ENCODE measurements at regions not wholly inside any gene's neighbourhood (a gene's known extent, or its start where the extent isn't known, plus 50 kb on each side); places are given as distances from the start of the nearest gene placed in this dataset.

- DNase-seq (ENCODE audit: low spot score), result no peak
- H3K27ac ChIP-seq, result no peak overlapping the region
These were observed 422.1 kb downstream of the GJA1 start for GRCh38 chr6:121857551-121857950.

DNA sequence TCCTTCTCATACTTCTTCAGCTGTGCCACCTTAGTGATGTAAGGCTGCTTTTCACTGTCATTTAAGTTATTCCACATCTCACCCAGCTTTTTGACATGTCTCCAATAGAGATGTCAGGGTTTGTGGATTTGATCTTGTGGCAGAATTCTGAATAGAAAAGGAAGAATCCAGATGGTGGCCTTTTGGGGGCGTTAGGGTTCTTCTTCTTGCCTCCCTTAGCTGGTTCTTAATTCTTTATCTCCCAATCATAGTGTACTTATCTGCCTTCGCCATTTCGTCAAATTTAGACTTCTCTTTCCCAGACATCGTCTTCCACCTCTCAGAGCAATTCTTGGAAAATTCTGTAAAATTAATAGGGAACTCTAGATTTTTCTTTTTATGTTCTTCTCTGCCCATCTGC lies 422.9 kb downstream of the GJA1 start:
- Histone ChIP-seq H3K9me3 (peaks cover 0 to 4% of the 10 kb centered on the region in 2 donors), H3K36me3 (no peaks in the 10 kb centered on the region), H3K27me3 (no peaks in the 10 kb centered on the region), H3K27ac (no peak overlapping the region), H3K4me3 (no peak overlapping the region), H3K4me1 (no peaks in the 10 kb centered on the region)
- TF ChIP-seq, protein P1, sequence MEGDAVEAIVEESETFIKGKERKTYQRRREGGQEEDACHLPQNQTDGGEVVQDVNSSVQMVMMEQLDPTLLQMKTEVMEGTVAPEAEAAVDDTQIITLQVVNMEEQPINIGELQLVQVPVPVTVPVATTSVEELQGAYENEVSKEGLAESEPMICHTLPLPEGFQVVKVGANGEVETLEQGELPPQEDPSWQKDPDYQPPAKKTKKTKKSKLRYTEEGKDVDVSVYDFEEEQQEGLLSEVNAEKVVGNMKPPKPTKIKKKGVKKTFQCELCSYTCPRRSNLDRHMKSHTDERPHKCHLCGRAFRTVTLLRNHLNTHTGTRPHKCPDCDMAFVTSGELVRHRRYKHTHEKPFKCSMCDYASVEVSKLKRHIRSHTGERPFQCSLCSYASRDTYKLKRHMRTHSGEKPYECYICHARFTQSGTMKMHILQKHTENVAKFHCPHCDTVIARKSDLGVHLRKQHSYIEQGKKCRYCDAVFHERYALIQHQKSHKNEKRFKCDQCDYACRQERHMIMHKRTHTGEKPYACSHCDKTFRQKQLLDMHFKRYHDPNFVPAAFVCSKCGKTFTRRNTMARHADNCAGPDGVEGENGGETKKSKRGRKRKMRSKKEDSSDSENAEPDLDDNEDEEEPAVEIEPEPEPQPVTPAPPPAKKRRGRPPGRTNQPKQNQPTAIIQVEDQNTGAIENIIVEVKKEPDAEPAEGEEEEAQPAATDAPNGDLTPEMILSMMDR (IDR thresholded peaks at IDR 0.05), result no peak
- DNase-seq (ENCODE audit: low spot score), result no peak

More at GRCh38 chr6:121857551-121857950, 422.1 kb downstream of the GJA1 start:
- H3K27me3 ChIP-seq, result no peaks in the 10 kb centered on the region
- H3K36me3 ChIP-seq, result no peaks in the 10 kb centered on the region
- no peak overlapping the region for H3K4me3 ChIP-seq
- TF ChIP-seq, protein P1 (IDR thresholded peaks at IDR 0.05), result no peak
- H3K4me1 ChIP-seq, result no peaks in the 10 kb centered on the region
- peaks cover 0 to 4% of the 10 kb centered on the region in 2 donors for H3K9me3 ChIP-seq

GRCh38 chr6:121858986-121859385 lies 423.5 kb downstream of the GJA1 start:
- DNase-seq (ENCODE audit: low spot score), result no peak
- H3K27me3 ChIP-seq, result no peaks in the 10 kb centered on the region
- H3K4me3 ChIP-seq, result no peak overlapping the region
- H3K9me3 ChIP-seq, result peaks cover 0 to 4% of the 10 kb centered on the region in 2 donors
- TF ChIP-seq, protein P1 (IDR thresholded peaks at IDR 0.05), result no peak
- no peak overlapping the region for H3K27ac ChIP-seq
- H3K36me3 ChIP-seq, result no peaks in the 10 kb centered on the region
- no peaks in the 10 kb centered on the region for H3K4me1 ChIP-seq

DNA sequence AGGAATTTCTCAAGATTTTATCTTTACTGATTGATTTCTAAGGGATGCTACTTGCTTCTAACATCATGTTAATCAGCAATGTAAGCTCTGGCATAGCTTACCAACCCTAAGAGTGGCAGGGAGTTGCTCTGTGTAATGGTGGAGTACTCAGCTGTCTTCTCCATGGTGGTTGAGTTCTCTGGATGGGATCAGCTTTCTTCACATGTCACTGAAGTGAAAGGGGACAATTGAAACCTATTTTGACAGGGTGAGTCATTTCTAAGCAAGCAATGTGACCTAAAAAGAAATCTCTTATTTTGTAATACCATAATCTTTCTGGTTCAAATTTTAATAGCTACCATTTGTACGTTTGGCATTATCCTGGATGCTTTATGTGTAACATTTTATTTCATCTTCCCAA lies 430.4 kb downstream of the GJA1 start:
- H3K4me1 ChIP-seq, result no peaks in the 10 kb centered on the region
- TF ChIP-seq, protein P1 (IDR thresholded peaks at IDR 0.05), result no peak
- no peak overlapping the region for H3K4me3 ChIP-seq
- no peak overlapping the region for H3K27ac ChIP-seq
- H3K36me3 ChIP-seq, result no peaks in the 10 kb centered on the region
- H3K27me3 ChIP-seq, result no peaks in the 10 kb centered on the region
- DNase-seq (ENCODE audit: low spot score), result no peak
- peaks cover 0 to 4% of the 10 kb centered on the region in 2 donors for H3K9me3 ChIP-seq

DNA sequence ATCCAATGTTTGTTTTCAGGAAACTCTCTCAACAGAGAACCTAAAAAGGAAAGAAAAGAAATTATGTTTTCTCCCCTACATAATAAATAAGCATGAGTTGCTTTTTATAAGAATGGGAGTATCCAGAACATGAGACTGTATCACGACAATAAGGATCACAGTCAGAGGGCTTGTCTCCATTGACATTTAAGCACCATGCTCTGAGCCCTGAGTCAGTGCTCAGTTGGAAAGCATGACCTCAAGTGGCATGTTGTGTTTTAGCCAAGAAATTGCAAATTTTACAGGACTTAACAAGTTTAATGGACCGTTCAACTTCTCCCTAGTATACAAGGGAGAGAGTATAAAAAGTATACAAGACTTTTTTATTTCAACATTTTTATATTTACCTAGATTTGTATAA lies 431.6 kb downstream of the GJA1 start:
- Histone ChIP-seq H3K27me3 (no peaks in the 10 kb centered on the region), H3K36me3 (no peaks in the 10 kb centered on the region), H3K4me1 (no peaks in the 10 kb centered on the region), H3K27ac (no peak overlapping the region), H3K4me3 (no peak overlapping the region), H3K9me3 (no peaks in the 10 kb centered on the region)
- no peak for DNase-seq (ENCODE audit: low spot score)
- TF ChIP-seq, protein P1 (IDR thresholded peaks at IDR 0.05), result no peak

DNA sequence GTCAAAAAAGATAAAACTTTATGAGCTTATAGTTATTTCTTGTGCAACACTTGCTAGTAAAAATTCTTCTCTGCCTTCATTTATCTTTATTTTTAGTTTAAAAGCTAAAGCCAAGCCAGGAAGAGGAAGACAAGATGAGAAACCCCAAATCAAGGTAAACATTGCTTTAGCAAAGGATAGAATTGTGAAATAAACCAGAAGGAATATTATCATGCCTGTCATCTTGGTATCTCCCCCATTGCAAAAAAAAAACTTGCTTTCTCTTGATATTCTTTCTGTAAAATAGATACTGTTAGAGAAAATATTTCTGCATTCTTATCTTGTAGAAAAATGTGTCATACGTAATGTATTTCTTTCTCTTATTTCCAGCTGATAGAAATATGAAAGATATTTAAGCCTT lies 432.8 kb downstream of the GJA1 start:
- no peak overlapping the region for H3K4me3 ChIP-seq
- TF ChIP-seq, protein P1 (IDR thresholded peaks at IDR 0.05), result no peak
- H3K27me3 ChIP-seq, result no peaks in the 10 kb centered on the region
- no peaks in the 10 kb centered on the region for H3K9me3 ChIP-seq
- H3K27ac ChIP-seq, result no peak overlapping the region
- H3K4me1 ChIP-seq, result no peaks in the 10 kb centered on the region
- H3K36me3 ChIP-seq, result no peaks in the 10 kb centered on the region
- DNase-seq (ENCODE audit: low spot score), result no peak
